Cardiac muscle cell (in vitro differentiated cells and primary cell): ENCODE measurements at regions not wholly inside any gene's neighbourhood (a gene's known extent, or its start where the extent isn't known, plus 50 kb on each side); places are given as distances from the start of the nearest gene placed in this dataset.
A peak's percentile ranks its signal among the peaks of the same experiment; 100 is the strongest.
"Not testable (repeated sequence)": the region's sequence is repeated elsewhere in the genome, so short reads cannot be mapped to it uniquely, and the experiment has no call there.

Experiments
- DNase-seq, 2 donors: peaks; one replicate each; pipeline versions ENCODE4 v3.0.0 to v3.0.0-alpha.2; 2010 to 2017; ENCODE audit warnings: low read depth in 1 of 2, low spot score in 1 of 2
- H3K27ac ChIP-seq: fragments of 200-600 bp; sonication (generic); 2 replicates; pipeline ENCODE4 v1.5.1; 2016
- H3K27me3 ChIP-seq: fragments of 200-600 bp; sonication (generic); 2 replicates; pipeline ENCODE4 v1.6.0; 2016; ENCODE audit warnings: control low read depth
- H3K36me3 ChIP-seq: fragments of 200-600 bp; sonication (generic); 2 replicates; pipeline ENCODE4 v1.5.1; 2016; ENCODE audit warnings: control low read depth
- H3K4me1 ChIP-seq: fragments of 200-600 bp; sonication (generic); 2 replicates; pipeline ENCODE4 v1.8.1; 2017; ENCODE audit warnings: low read depth, mild to moderate bottlenecking, mixed run types
- H3K4me3 ChIP-seq: fragments of 200-600 bp; sonication (generic); 2 replicates; pipeline ENCODE4 v1.5.1; 2016; ENCODE audit warnings: mild to moderate bottlenecking
- H3K9me3 ChIP-seq: fragments of 200-600 bp; sonication (generic); 2 replicates; pipeline ENCODE4 v1.5.1; 2017; ENCODE audit warnings: low read depth, mild to moderate bottlenecking, control low read depth
- TF ChIP-seq, protein P1 (sequence below): IDR thresholded peaks from 2 replicates; pipeline ENCODE4 v1.5.1; 2012; ENCODE audit warnings: low read depth, mild to moderate bottlenecking, low read length

DNA sequence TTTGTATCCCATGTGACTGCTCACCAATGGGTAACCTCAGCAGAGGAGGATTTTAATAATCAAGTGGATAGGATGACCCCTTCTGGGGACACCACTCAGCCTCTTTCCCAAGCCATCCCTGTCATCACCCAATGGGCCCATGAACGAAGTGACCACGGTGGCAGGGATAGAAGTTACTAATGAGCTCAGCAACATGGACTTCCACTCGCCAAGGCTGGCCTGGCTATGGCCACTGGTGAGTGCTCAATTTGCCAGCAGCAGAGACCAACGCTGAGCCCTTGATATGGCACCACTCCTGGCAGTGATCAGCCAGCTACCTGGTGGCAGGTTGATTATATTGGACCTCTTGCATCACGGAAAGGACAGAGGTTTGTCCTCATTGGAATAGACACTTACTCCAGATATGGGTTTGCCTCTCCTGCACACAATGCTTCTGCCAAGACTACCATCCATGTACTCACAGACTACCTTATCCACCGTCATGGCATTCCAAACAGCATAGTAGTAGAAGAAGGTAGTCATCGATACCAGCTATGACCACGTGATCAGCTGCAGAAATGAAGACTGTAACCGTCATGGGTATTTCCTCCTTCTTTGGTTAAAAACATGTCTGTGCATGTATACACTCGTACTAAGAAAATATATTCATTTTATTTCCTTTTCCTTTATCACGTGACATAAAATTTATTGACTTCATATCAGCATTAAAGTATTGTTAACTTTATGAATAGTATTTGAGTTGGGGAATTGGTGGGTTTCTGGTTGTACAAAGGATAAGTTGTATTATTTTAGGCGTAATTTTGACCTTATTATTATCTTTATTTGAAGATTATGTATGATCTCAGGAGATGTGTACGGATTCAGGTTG lies 562.6 kb downstream of the PTPRU start:
- no peaks in the 10 kb centered on the region for H3K9me3 ChIP-seq
- no peak overlapping the region for H3K4me3 ChIP-seq
- TF ChIP-seq, protein P1, sequence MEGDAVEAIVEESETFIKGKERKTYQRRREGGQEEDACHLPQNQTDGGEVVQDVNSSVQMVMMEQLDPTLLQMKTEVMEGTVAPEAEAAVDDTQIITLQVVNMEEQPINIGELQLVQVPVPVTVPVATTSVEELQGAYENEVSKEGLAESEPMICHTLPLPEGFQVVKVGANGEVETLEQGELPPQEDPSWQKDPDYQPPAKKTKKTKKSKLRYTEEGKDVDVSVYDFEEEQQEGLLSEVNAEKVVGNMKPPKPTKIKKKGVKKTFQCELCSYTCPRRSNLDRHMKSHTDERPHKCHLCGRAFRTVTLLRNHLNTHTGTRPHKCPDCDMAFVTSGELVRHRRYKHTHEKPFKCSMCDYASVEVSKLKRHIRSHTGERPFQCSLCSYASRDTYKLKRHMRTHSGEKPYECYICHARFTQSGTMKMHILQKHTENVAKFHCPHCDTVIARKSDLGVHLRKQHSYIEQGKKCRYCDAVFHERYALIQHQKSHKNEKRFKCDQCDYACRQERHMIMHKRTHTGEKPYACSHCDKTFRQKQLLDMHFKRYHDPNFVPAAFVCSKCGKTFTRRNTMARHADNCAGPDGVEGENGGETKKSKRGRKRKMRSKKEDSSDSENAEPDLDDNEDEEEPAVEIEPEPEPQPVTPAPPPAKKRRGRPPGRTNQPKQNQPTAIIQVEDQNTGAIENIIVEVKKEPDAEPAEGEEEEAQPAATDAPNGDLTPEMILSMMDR, result no peak
- H3K4me1 ChIP-seq, result peaks cover 8% of the 10 kb centered on the region
- no peaks in the 10 kb centered on the region for H3K36me3 ChIP-seq
- no peak for DNase-seq
- H3K27ac ChIP-seq, result no peak overlapping the region
- H3K27me3 ChIP-seq, result no peaks in the 10 kb centered on the region

GRCh38 chr1:29797125-29797524 lies 560.8 kb downstream of the PTPRU start:
- not testable (repeated sequence) for H3K9me3 ChIP-seq, H3K27ac ChIP-seq, H3K27me3 ChIP-seq, H3K4me3 ChIP-seq, DNase-seq, H3K4me1 ChIP-seq, H3K36me3 ChIP-seq

GRCh38 chr1:29795965-29796364 lies 559.6 kb downstream of the PTPRU start:
- not testable (repeated sequence) for H3K4me1 ChIP-seq, H3K27ac ChIP-seq, DNase-seq, H3K4me3 ChIP-seq, H3K36me3 ChIP-seq, H3K9me3 ChIP-seq, H3K27me3 ChIP-seq

- Histone ChIP-seq H3K27ac (no peak overlapping the region), H3K27me3 (peaks cover 9% of the 10 kb centered on the region), H3K4me1 (no peaks in the 10 kb centered on the region), H3K4me3 (no peak overlapping the region), H3K36me3 (no peaks in the 10 kb centered on the region), H3K9me3 (no peaks in the 10 kb centered on the region)
- TF ChIP-seq, protein P1, result no peak
- DNase-seq, result no peak
Measured at GRCh38 chr1:29793653-29794348, 557.5 kb downstream of the PTPRU start.

GRCh38 chr1:29793101-29793546 lies 556.8 kb downstream of the PTPRU start:
- TF ChIP-seq, protein P1, result peak; percentile 95
- H3K27ac ChIP-seq, result no peak overlapping the region

GRCh38 chr1:29789910-29790247 lies 553.6 kb downstream of the PTPRU start:
- Histone ChIP-seq H3K27me3 (peaks cover 9% of the 10 kb centered on the region), H3K36me3 (no peaks in the 10 kb centered on the region), H3K9me3 (no peaks in the 10 kb centered on the region), H3K4me1 (no peaks in the 10 kb centered on the region), H3K27ac (no peak overlapping the region), H3K4me3 (no peak overlapping the region)
- TF ChIP-seq, protein P1, result no peak
- DNase-seq, result no peak

More at GRCh38 chr1:29793101-29793546, 556.8 kb downstream of the PTPRU start:
- Histone ChIP-seq H3K9me3 (no peaks in the 10 kb centered on the region), H3K27me3 (peaks cover 9% of the 10 kb centered on the region), H3K4me3 (no peak overlapping the region), H3K36me3 (no peaks in the 10 kb centered on the region), H3K4me1 (no peaks in the 10 kb centered on the region)
- peak; percentile 91 for DNase-seq
